ENCODE measurements at regions not wholly inside any gene's neighbourhood (a gene's known extent, or its start where the extent isn't known, plus 50 kb on each side); places are given as distances from the start of the nearest gene placed in this dataset.

DNA sequence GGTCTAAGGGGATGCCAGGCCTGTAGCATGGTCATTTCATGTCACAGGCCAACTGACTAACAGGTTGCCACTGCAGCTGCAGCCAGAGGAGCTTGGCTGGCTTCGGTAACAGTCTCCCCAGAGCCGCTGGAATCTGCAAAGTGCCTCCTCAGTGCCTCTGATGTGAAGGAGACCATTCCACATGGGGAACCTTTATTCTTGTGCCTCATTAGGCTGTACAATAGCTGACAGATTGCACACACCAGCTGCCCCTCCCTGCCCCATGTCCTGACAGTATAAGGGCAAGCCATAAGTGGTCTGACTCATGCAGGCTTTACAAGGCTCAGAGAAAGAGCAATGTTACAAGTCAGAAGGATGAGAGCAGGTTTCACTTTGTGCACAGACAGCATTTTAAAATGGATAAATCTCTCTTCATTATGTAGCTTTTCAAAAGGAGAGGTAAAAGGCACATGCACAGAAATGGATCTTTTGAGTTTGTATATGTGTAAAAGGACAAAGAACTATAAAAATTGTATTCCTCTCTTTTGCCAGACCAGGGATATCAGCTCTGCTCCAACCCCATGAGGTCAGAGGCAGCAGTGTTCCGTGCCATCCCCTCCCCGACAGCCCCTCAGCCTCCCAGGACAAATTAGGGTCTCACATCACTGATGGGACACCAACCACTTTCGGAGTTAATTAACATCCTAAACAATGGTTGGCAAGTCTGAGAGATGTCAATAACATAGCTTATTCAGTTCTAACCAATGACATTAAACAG is 467.8 kb downstream of the TMEM232 start:
- TF ChIP-seq, protein P1, sequence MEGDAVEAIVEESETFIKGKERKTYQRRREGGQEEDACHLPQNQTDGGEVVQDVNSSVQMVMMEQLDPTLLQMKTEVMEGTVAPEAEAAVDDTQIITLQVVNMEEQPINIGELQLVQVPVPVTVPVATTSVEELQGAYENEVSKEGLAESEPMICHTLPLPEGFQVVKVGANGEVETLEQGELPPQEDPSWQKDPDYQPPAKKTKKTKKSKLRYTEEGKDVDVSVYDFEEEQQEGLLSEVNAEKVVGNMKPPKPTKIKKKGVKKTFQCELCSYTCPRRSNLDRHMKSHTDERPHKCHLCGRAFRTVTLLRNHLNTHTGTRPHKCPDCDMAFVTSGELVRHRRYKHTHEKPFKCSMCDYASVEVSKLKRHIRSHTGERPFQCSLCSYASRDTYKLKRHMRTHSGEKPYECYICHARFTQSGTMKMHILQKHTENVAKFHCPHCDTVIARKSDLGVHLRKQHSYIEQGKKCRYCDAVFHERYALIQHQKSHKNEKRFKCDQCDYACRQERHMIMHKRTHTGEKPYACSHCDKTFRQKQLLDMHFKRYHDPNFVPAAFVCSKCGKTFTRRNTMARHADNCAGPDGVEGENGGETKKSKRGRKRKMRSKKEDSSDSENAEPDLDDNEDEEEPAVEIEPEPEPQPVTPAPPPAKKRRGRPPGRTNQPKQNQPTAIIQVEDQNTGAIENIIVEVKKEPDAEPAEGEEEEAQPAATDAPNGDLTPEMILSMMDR (IDR thresholded peaks at IDR 0.05) = no peak
- TF ChIP-seq POLR2A (IDR thresholded peaks at IDR 0.05) = no peak
- no peak for TF ChIP-seq EP300 (IDR thresholded peaks at IDR 0.05)
